Gastrocnemius medialis (tissue), 4 donors: ENCODE measurements at regions not wholly inside any gene's neighbourhood (a gene's known extent, or its start where the extent isn't known, plus 50 kb on each side); places are given as distances from the start of the nearest gene placed in this dataset.

ENCODE experiments used
- ATAC-seq, 2 donors: fragments of 150-250 bp; one replicate each; pipeline ENCODE4 v1.9.1; 2016
- DNase-seq, 2 donors: peaks; one replicate each; pipeline ENCODE4 v3.0.0-alpha.2; 2019
- H3K27ac ChIP-seq, 4 donors: fragments of 200-600 bp; sonication (generic); 1 replicate in 1 of 4; 2 replicates in 3 of 4; pipeline ENCODE4 v1.5.1; 2016 to 2018; ENCODE audit warnings: mild to moderate bottlenecking in 2 of 4, moderate library complexity in 1 of 4
- H3K27me3 ChIP-seq, 3 donors: fragments of 200-600 bp; sonication (generic) in 2 of 3; 1 replicate in 1 of 3; 2 replicates in 2 of 3; pipeline versions ENCODE4 v1.5.1 to v1.6.0; 2016 to 2019; ENCODE audit warnings: mild to moderate bottlenecking in 1 of 3, moderate library complexity in 1 of 3
- H3K36me3 ChIP-seq, 2 donors: fragments of 200-600 bp; sonication (generic) in 1 of 2; one replicate each; pipeline ENCODE4 v1.5.1; 2017 to 2018
- H3K4me1 ChIP-seq, 2 donors: fragments of 200-600 bp; sonication (generic) in 1 of 2; one replicate each; pipeline ENCODE4 v1.5.1; 2016 to 2017; ENCODE audit warnings: mild to moderate bottlenecking in 2 of 2
- H3K4me3 ChIP-seq, 4 donors: fragments of 200-600 bp; sonication (generic) in 3 of 4; 1 replicate in 1 of 4; 2 replicates in 3 of 4; pipeline ENCODE4 v1.5.1; 2016 to 2019; ENCODE audit warnings: mild to moderate bottlenecking in 2 of 4
- H3K9me3 ChIP-seq, 3 donors: fragments of 200-600 bp; sonication (generic) in 2 of 3; 1 replicate in 1 of 3; 2 replicates in 2 of 3; pipeline ENCODE4 v1.5.1; 2016 to 2019
- POLR2A ChIP-seq, 2 donors: fragments of 450-650 bp; IDR thresholded peaks; one replicate each; pipeline ENCODE4 v1.6.1; 2017; ENCODE audit warnings: antibody characterized with exemption in 2 of 2, mild to moderate bottlenecking in 2 of 2, moderate library complexity in 2 of 2
- in situ Hi-C, 4 donors: fragments of 200-750 bp; cut with MboI; loops; one replicate each; pipeline versions ENCODE4 v1.15.0 to v1.8.0; 2017; ENCODE audit warnings: low sequenced_read_pairs in 4 of 4
- intact Hi-C: fragments of 100-400 bp; cut with DNase I; formaldehyde crosslinking; loops from one replicate; pipeline ENCODE4 v1.15.1; 2023; ENCODE audit warnings: low total_unique reads
- TF ChIP-seq, protein P1 (sequence below), 5 experiments: fragments of 450-650 bp in 3 of 5; fragments of 200-600 bp in 2 of 5; sonication (generic) in 2 of 5; IDR thresholded peaks in 4 of 5; conservative IDR thresholded peaks in 1 of 5; 1 replicate in 4 of 5; 2 replicates in 1 of 5; pipeline ENCODE4 v1.5.1; 2016 to 2019; ENCODE audit warnings: antibody characterized with exemption in 5 of 5, mild to moderate bottlenecking in 3 of 5, moderate library complexity in 3 of 5

DNA sequence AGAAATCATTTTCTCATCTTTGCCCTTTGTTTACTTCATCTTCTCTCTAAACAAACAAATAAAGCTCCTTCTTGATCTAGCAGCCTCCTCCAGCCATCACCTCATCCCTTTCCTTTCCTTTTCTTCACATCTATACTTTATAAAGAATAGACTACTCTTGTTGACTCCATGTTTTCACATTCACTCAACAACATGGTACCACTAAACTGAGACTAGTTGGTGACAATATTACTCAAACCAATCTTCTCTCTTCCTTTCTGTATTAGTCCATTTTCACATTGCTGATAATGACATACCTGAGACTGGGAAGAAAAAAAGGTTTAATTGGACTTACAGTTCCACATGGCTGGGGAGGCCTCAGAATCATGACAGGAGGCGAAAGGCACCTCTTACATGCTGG is 324.7 kb downstream of the SOX2 start:
- in situ Hi-C loops: no loop called here
- ATAC-seq (no peak), DNase-seq (no peak)
- intact Hi-C loops: no loop called here
- Histone ChIP-seq H3K4me1 (no peaks in the 10 kb centered on the region), H3K4me3 (no peak overlapping the region), H3K27ac (no peak overlapping the region), H3K9me3 (no peaks in the 10 kb centered on the region), H3K36me3 (no peaks in the 10 kb centered on the region), H3K27me3 (no peaks in the 10 kb centered on the region)
- TF ChIP-seq, protein P1, sequence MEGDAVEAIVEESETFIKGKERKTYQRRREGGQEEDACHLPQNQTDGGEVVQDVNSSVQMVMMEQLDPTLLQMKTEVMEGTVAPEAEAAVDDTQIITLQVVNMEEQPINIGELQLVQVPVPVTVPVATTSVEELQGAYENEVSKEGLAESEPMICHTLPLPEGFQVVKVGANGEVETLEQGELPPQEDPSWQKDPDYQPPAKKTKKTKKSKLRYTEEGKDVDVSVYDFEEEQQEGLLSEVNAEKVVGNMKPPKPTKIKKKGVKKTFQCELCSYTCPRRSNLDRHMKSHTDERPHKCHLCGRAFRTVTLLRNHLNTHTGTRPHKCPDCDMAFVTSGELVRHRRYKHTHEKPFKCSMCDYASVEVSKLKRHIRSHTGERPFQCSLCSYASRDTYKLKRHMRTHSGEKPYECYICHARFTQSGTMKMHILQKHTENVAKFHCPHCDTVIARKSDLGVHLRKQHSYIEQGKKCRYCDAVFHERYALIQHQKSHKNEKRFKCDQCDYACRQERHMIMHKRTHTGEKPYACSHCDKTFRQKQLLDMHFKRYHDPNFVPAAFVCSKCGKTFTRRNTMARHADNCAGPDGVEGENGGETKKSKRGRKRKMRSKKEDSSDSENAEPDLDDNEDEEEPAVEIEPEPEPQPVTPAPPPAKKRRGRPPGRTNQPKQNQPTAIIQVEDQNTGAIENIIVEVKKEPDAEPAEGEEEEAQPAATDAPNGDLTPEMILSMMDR (IDR thresholded peaks at IDR 0.05 in 4 of 5, conservative IDR thresholded peaks at IDR 0.05 in 1 of 5): no peak
- TF ChIP-seq POLR2A (IDR thresholded peaks at IDR 0.05): no peak

DNA sequence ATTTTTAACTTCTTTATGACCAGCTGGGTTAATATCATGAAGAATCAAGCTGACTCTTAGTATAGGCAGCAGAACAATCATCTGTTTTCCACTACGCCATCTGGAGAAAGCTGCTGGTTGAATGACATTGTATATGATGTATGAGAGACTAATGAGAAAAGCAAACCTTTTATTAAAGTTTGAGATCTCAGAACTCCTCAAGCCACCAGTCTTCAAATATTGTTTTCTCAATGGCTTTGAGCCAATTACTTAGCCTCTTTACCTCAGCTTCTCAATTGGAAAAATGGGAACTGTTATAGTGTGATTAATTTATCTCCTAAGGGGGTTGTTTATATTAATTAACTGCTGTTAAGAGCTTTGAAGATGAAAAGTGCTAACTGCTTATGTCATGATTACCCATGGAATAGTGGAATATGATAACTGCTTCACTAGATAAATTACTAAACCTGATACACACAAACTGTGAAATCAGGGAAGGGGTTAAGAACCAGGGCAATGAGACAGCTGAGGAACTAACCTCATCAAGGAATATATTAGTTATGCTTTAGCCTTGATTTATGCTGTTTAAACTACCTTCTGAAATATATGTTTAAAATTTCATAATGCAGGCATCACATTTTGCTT is 330.1 kb downstream of the SOX2 start:
- in situ Hi-C loops (no loop called here), intact Hi-C loops (no loop called here)
- H3K9me3 ChIP-seq: no peaks in the 10 kb centered on the region
- ATAC-seq: no peak
- no peak for DNase-seq
- H3K27me3 ChIP-seq: no peaks in the 10 kb centered on the region
- no peak overlapping the region for H3K4me3 ChIP-seq
- TF ChIP-seq, protein P1 (IDR thresholded peaks at IDR 0.05 in 4 of 5, conservative IDR thresholded peaks at IDR 0.05 in 1 of 5): no peak
- no peak for TF ChIP-seq POLR2A (IDR thresholded peaks at IDR 0.05)
- H3K27ac ChIP-seq: no peak overlapping the region
- no peaks in the 10 kb centered on the region for H3K4me1 ChIP-seq
- no peaks in the 10 kb centered on the region for H3K36me3 ChIP-seq

DNA sequence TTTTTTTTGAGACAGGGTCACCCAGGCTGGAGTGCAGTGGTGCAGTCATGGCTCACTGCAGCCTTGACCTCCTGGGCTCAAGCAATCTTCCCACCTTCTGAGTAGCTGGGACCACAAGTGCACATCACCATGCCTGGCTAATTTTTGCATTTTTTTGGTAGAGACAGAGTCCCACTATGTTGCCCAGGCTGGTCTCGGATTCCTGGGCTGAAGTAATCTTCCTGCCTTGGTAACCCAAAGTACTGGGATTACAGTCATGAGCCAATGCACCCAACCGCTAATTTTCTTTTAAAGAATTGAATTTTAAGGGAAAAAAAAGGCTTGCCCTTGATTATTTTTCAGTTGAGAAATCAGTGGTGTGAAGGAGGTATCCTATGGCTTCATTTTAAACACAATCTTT is 334.0 kb downstream of the SOX2 start:
- no peak for DNase-seq

DNA sequence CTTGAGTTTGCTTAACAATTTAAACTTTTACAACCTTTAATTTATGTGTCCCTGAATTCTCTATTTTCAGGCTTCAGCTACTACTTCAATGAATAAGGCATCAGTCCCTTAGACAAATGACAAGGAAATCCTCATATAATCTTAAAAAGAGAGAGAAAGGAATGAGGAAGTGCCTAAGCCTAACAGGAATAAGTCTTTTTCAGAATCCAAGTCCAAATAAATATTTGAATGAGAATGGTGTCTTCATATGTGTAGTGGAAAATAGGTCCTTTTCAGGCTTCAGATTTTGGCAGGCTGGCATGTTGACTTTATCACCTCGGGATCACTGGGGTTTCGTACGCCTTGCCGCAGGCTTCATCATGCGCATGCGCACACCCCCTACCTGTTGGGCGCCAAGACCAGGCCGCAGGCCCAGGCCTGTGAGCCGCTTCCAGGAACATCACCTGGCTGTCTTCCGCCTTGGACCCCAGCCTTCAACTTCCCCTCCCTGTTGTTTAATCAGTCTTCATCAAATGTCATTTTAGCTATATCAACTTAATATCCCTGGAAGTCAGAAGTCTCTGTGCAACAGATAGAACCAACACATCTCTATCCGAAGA is 334.5 kb downstream of the SOX2 start:
- TF ChIP-seq, protein P1 (IDR thresholded peaks at IDR 0.05 in 4 of 5, conservative IDR thresholded peaks at IDR 0.05 in 1 of 5): no peak
- no peak for TF ChIP-seq POLR2A (IDR thresholded peaks at IDR 0.05)
- Histone ChIP-seq H3K9me3 (no peaks in the 10 kb centered on the region), H3K27ac (no peak overlapping the region), H3K27me3 (no peaks in the 10 kb centered on the region), H3K4me3 (no peak overlapping the region), H3K36me3 (no peaks in the 10 kb centered on the region), H3K4me1 (no peaks in the 10 kb centered on the region)
- in situ Hi-C loops (no loop called here), intact Hi-C loops (no loop called here)
- DNase-seq (no peak), ATAC-seq (no peak)

More for the DNA sequence above, 334.0 kb downstream of the SOX2 start:
- Histone ChIP-seq H3K4me1 (no peaks in the 10 kb centered on the region), H3K9me3 (no peaks in the 10 kb centered on the region), H3K36me3 (no peaks in the 10 kb centered on the region), H3K4me3 (no peak overlapping the region), H3K27ac (no peak overlapping the region), H3K27me3 (no peaks in the 10 kb centered on the region)
- in situ Hi-C loops: no loop called here
- no peak for ATAC-seq
- TF ChIP-seq, protein P1 (IDR thresholded peaks at IDR 0.05 in 4 of 5, conservative IDR thresholded peaks at IDR 0.05 in 1 of 5): no peak
- no peak for TF ChIP-seq POLR2A (IDR thresholded peaks at IDR 0.05)
- intact Hi-C loops: no loop called here
